OCI-LY1 (cell line): ENCODE measurements at regions not wholly inside any gene's neighbourhood (a gene's known extent, or its start where the extent isn't known, plus 50 kb on each side); places are given as distances from the start of the nearest gene placed in this dataset.

Experiments
- H2AFZ ChIP-seq: fragments of 200-600 bp; sonication (generic), shearing (Covaris generic); 2 replicates; pipeline ENCODE4 v1.6.0; 2014; ENCODE audit warnings: antibody characterized with exemption, mild to moderate bottlenecking, low read length
- H3F3A ChIP-seq: fragments of 200-600 bp; sonication (generic), shearing (Covaris generic); 2 replicates; pipeline ENCODE4 v1.6.0; 2014; ENCODE audit warnings: mild to moderate bottlenecking, antibody characterized with exemption, low read length, moderate library complexity; ENCODE audit not compliant: insufficient read depth
- H3K27ac ChIP-seq: fragments of 200-600 bp; sonication (generic); 2 replicates; pipeline ENCODE4 v1.5.1; 2014; ENCODE audit warnings: low read length, mixed run types, mild to moderate bottlenecking, low read depth; ENCODE audit not compliant: poor library complexity, severe bottlenecking
- H3K27me3 ChIP-seq: fragments of 200-600 bp; sonication (generic); 2 replicates; pipeline ENCODE4 v1.6.0; 2014; ENCODE audit warnings: antibody characterized with exemption, mild to moderate bottlenecking, low read length, moderate library complexity; ENCODE audit not compliant: insufficient read depth
- H3K36me3 ChIP-seq: fragments of 200-600 bp; sonication (generic); 2 replicates; pipeline ENCODE4 v1.6.1; 2014; ENCODE audit warnings: mild to moderate bottlenecking, antibody characterized with exemption, low read length, moderate library complexity, mixed read lengths; ENCODE audit not compliant: insufficient read depth
- H3K4me1 ChIP-seq: fragments of 200-600 bp; sonication (generic); 2 replicates; pipeline ENCODE4 v1.5.1; 2014; ENCODE audit warnings: mild to moderate bottlenecking, low read length, moderate library complexity; ENCODE audit not compliant: insufficient read depth, severe bottlenecking
- H3K4me2 ChIP-seq: fragments of 200-600 bp; sonication (generic), shearing (Covaris generic); 2 replicates; pipeline ENCODE4 v1.6.1; 2014; ENCODE audit warnings: low read length
- H3K4me3 ChIP-seq: fragments of 200-600 bp; sonication (generic); 2 replicates; pipeline ENCODE4 v1.5.1; 2014; ENCODE audit warnings: low read length, low read depth, mild to moderate bottlenecking, mixed read lengths; ENCODE audit not compliant: poor library complexity, severe bottlenecking
- H3K79me2 ChIP-seq: fragments of 200-600 bp; shearing (Covaris generic); 2 replicates; pipeline ENCODE4 v1.6.1; 2016; ENCODE audit warnings: mixed run types, low read length, mixed read lengths; ENCODE audit not compliant: insufficient read depth
- H3K9ac ChIP-seq: fragments of 200-600 bp; sonication (generic), shearing (Covaris generic); 2 replicates; pipeline ENCODE4 v1.6.1; 2014; ENCODE audit warnings: mild to moderate bottlenecking, low read length, mixed read lengths
- H3K9me2 ChIP-seq: fragments of 200-600 bp; sonication (generic), shearing (Covaris generic); 2 replicates; pipeline ENCODE4 v1.6.1; 2014; ENCODE audit warnings: low read depth, mild to moderate bottlenecking, low read length, mixed read lengths
- H3K9me3 ChIP-seq: fragments of 200-600 bp; shearing (Covaris generic); 2 replicates; pipeline ENCODE4 v1.6.1; 2014; ENCODE audit warnings: low read length, mixed read lengths
- H4K20me1 ChIP-seq: fragments of 200-600 bp; sonication (generic), shearing (Covaris generic); 2 replicates; pipeline ENCODE4 v1.6.0; 2016; ENCODE audit warnings: mild to moderate bottlenecking, low read length; ENCODE audit not compliant: insufficient read depth
- CTCF ChIP-seq: fragments of 200-600 bp; sonication (generic), shearing (Covaris generic); IDR thresholded peaks from 2 replicates; pipeline ENCODE4 v1.5.1; 2017; ENCODE audit warnings: mild to moderate bottlenecking, antibody characterized with exemption, low read length, moderate library complexity, mixed read lengths
- EZH2 ChIP-seq: fragments of 200-600 bp; sonication (generic), shearing (Covaris generic); IDR thresholded peaks from 2 replicates; pipeline ENCODE4 v1.8.0; 2017; ENCODE audit warnings: borderline replicate concordance, mixed run types, mild to moderate bottlenecking, antibody characterized with exemption, low read length, moderate library complexity, mixed read lengths

GRCh38 chr3:71961378-71961777 lies 176.4 kb upstream of the PROK2 start:
- Histone ChIP-seq H3K27ac (no peak overlapping the region), H3K9me3 (no peaks in the 10 kb centered on the region), H3K36me3 (no peaks in the 10 kb centered on the region), H3K9me2 (no peaks in the 10 kb centered on the region), H4K20me1 (no peaks in the 10 kb centered on the region), H3K79me2 (no peaks in the 10 kb centered on the region), H2AFZ (no peak overlapping the region), H3K27me3 (peaks cover 3% of the 10 kb centered on the region; the same call in 1 of the 2 replicates), H3F3A (no peaks in the 10 kb centered on the region), H3K9ac (no peak overlapping the region), H3K4me2 (no peak overlapping the region), H3K4me3 (no peak overlapping the region), H3K4me1 (no peaks in the 10 kb centered on the region)
- TF ChIP-seq CTCF (no peak), EZH2 (no peak)

GRCh38 chr3:71958533-71958932 lies 173.6 kb upstream of the PROK2 start:
- Histone ChIP-seq H3K79me2 (no peaks in the 10 kb centered on the region), H3K27ac (no peak overlapping the region), H2AFZ (no peak overlapping the region), H3K9me3 (no peaks in the 10 kb centered on the region), H3K4me1 (no peaks in the 10 kb centered on the region), H3K9me2 (no peaks in the 10 kb centered on the region), H3K4me2 (no peak overlapping the region), H4K20me1 (no peaks in the 10 kb centered on the region), H3F3A (no peaks in the 10 kb centered on the region), H3K9ac (no peak overlapping the region), H3K27me3 (no peaks in the 10 kb centered on the region), H3K36me3 (no peaks in the 10 kb centered on the region), H3K4me3 (no peak overlapping the region)
- TF ChIP-seq CTCF, result no peak
- TF ChIP-seq EZH2, result no peak

GRCh38 chr3:71956716-71957115 lies 171.8 kb upstream of the PROK2 start:
- Histone ChIP-seq H3K36me3 (no peaks in the 10 kb centered on the region), H3K9me3 (no peaks in the 10 kb centered on the region), H3K27ac (no peak overlapping the region), H3K9me2 (no peaks in the 10 kb centered on the region), H3K27me3 (no peaks in the 10 kb centered on the region), H3K4me2 (no peak overlapping the region), H3K9ac (no peak overlapping the region), H3K4me3 (no peak overlapping the region), H4K20me1 (no peaks in the 10 kb centered on the region), H3F3A (no peaks in the 10 kb centered on the region), H3K4me1 (no peaks in the 10 kb centered on the region), H2AFZ (no peak overlapping the region), H3K79me2 (no peaks in the 10 kb centered on the region)
- TF ChIP-seq CTCF, result peak; percentile 16; the same call in 1 of the 2 replicates
- TF ChIP-seq EZH2, result no peak
